COR-L47 (cell line): ENCODE measurements at regions not wholly inside any gene's neighbourhood (a gene's known extent, or its start where the extent isn't known, plus 50 kb on each side); places are given as distances from the start of the nearest gene placed in this dataset.

ENCODE experiments used
- DNase-seq: peaks from one replicate; lab custom pipeline; 2025; lab: John Stamatoyannopoulos, UW

- no peak for DNase-seq
These were observed 132.3 kb downstream of the TMEM132E start for GRCh38 chr17:34711646-34712045.

GRCh38 chr17:34710226-34710625 is 130.8 kb downstream of the TMEM132E start:
- DNase-seq, result no peak

- no peak for DNase-seq
These were observed 129.9 kb downstream of the TMEM132E start for GRCh38 chr17:34709158-34709754.

GRCh38 chr17:34706029-34706428 is 126.6 kb downstream of the TMEM132E start:
- no peak for DNase-seq

- no peak for DNase-seq
These were observed 124.2 kb downstream of the TMEM132E start for GRCh38 chr17:34703533-34703932.

- no peak for DNase-seq
These were observed 119.8 kb downstream of the TMEM132E start for GRCh38 chr17:34699181-34699580.

GRCh38 chr17:34692920-34693319 is 113.5 kb downstream of the TMEM132E start:
- no peak for DNase-seq
